ENCODE measurements at regions not wholly inside any gene's neighbourhood (a gene's known extent, or its start where the extent isn't known, plus 50 kb on each side); places are given as distances from the start of the nearest gene placed in this dataset.

DNA sequence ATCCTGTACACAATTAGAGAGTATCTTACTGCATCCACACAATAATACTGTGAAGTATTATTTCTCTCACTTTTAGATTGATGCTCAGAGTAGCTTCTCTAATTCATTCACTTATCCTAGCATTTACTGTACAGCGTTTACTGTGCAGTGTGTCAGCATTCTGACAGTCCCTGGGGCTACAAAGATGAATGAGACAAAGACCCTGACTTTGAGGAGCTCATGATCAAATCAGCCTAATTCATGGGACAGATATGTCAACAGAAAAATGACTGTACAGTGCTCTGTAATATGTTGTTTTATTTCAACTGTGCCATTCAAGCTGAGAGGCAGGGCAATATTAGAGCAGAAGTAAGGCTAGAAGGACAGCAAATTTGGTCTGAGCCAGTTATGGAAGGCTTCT lies 152.5 kb downstream of the ZNF648 start:
- TF ChIP-seq YY1 (IDR thresholded peaks at IDR 0.05; ENCODE audit: insufficient read depth, insufficient read length) (no peak), SUZ12 (IDR thresholded peaks at IDR 0.05; ENCODE audit: extremely low read depth, insufficient read depth, insufficient read length) (no peak), ZNF274 (IDR thresholded peaks at IDR 0.05; ENCODE audit: low read depth, low read length) (no peak)

All from NT2/D1 (cell line).